ENCODE measurements at regions not wholly inside any gene's neighbourhood (a gene's known extent, or its start where the extent isn't known, plus 50 kb on each side); places are given as distances from the start of the nearest gene placed in this dataset.

GRCh38 chr3:170718848-170719247 is 133.0 kb upstream of the SLC7A14 start:
- Histone ChIP-seq H3F3A (ENCODE audit: insufficient read depth) (no peaks in the 10 kb centered on the region), H2AFZ (ENCODE audit: low read depth, low read length, severe bottlenecking) (no peak overlapping the region), H3K9ac (ENCODE audit: low read length) (no peak overlapping the region), H3K9me3 (ENCODE audit: insufficient read depth, low read length) (no peaks in the 10 kb centered on the region), H4K20me1 (ENCODE audit: low read depth, low read length) (no peaks in the 10 kb centered on the region), H3K27ac (ENCODE audit: low read depth, low read length) (no peak overlapping the region), H3K4me2 (ENCODE audit: low read depth, low read length, poor library complexity, severe bottlenecking) (no peak overlapping the region), H3K79me2 (ENCODE audit: insufficient read depth, low read length) (no peaks in the 10 kb centered on the region), H3K4me3 (ENCODE audit: insufficient read depth, low read length, poor library complexity, severe bottlenecking) (no peak overlapping the region), H3K9me2 (replicated peaks; ENCODE audit: insufficient read depth, low read length) (no peaks in the 10 kb centered on the region), H3K27me3 (ENCODE audit: low read length) (no peaks in the 10 kb centered on the region), H3K36me3 (ENCODE audit: low read length) (no peaks in the 10 kb centered on the region)
- no peak for TF ChIP-seq CTCF (IDR thresholded peaks at IDR 0.05; ENCODE audit: insufficient read depth, low read length, poor library complexity, severe bottlenecking)
- TF ChIP-seq EZH2phosphoT487 (conservative IDR thresholded peaks at IDR 0.05; ENCODE audit: low read length): no peak

- Histone ChIP-seq H3K36me3 (ENCODE audit: low read length) (no peaks in the 10 kb centered on the region), H3F3A (ENCODE audit: insufficient read depth) (no peaks in the 10 kb centered on the region), H2AFZ (ENCODE audit: low read depth, low read length, severe bottlenecking) (no peak overlapping the region), H3K27ac (ENCODE audit: low read depth, low read length) (no peak overlapping the region), H3K27me3 (ENCODE audit: low read length) (no peaks in the 10 kb centered on the region), H3K4me2 (ENCODE audit: low read depth, low read length, poor library complexity, severe bottlenecking) (no peak overlapping the region), H3K79me2 (ENCODE audit: insufficient read depth, low read length) (no peaks in the 10 kb centered on the region), H3K9ac (ENCODE audit: low read length) (no peak overlapping the region), H4K20me1 (ENCODE audit: low read depth, low read length) (no peaks in the 10 kb centered on the region), H3K9me2 (replicated peaks; ENCODE audit: insufficient read depth, low read length) (no peaks in the 10 kb centered on the region), H3K9me3 (ENCODE audit: insufficient read depth, low read length) (no peaks in the 10 kb centered on the region), H3K4me3 (ENCODE audit: insufficient read depth, low read length, poor library complexity, severe bottlenecking) (no peak overlapping the region)
- no peak for TF ChIP-seq CTCF (IDR thresholded peaks at IDR 0.05; ENCODE audit: insufficient read depth, low read length, poor library complexity, severe bottlenecking)
- no peak for TF ChIP-seq EZH2phosphoT487 (conservative IDR thresholded peaks at IDR 0.05; ENCODE audit: low read length)
Observed at GRCh38 chr3:170717410-170718402, 131.8 kb upstream of the SLC7A14 start.

- no peak overlapping the region for H3K27ac ChIP-seq (ENCODE audit: low read depth, low read length)
- no peak overlapping the region for H3K4me2 ChIP-seq (ENCODE audit: low read depth, low read length, poor library complexity, severe bottlenecking)
- no peaks in the 10 kb centered on the region for H3K9me2 ChIP-seq (replicated peaks; ENCODE audit: insufficient read depth, low read length)
- H3K4me3 ChIP-seq (ENCODE audit: insufficient read depth, low read length, poor library complexity, severe bottlenecking): no peak overlapping the region
- no peak overlapping the region for H3K9ac ChIP-seq (ENCODE audit: low read length)
- no peaks in the 10 kb centered on the region for H3K36me3 ChIP-seq (ENCODE audit: low read length)
- H2AFZ ChIP-seq (ENCODE audit: low read depth, low read length, severe bottlenecking): no peak overlapping the region
- H3F3A ChIP-seq (ENCODE audit: insufficient read depth): no peaks in the 10 kb centered on the region
- H3K79me2 ChIP-seq (ENCODE audit: insufficient read depth, low read length): no peaks in the 10 kb centered on the region
- no peaks in the 10 kb centered on the region for H4K20me1 ChIP-seq (ENCODE audit: low read depth, low read length)
- TF ChIP-seq CTCF (IDR thresholded peaks at IDR 0.05; ENCODE audit: insufficient read depth, low read length, poor library complexity, severe bottlenecking): no peak
- TF ChIP-seq EZH2phosphoT487 (conservative IDR thresholded peaks at IDR 0.05; ENCODE audit: low read length): no peak
- H3K27me3 ChIP-seq (ENCODE audit: low read length): no peaks in the 10 kb centered on the region
- H3K9me3 ChIP-seq (ENCODE audit: insufficient read depth, low read length): no peaks in the 10 kb centered on the region
Observed at GRCh38 chr3:170716172-170716805, 130.4 kb upstream of the SLC7A14 start.

Data from SU-DHL-6 (cell line).